ENCODE measurements at regions not wholly inside any gene's neighbourhood (a gene's known extent, or its start where the extent isn't known, plus 50 kb on each side); places are given as distances from the start of the nearest gene placed in this dataset.

GRCh38 chr1:228802386-228803220, 67.3 kb downstream of the RHOU start:
- Histone ChIP-seq H3K27ac (no peak overlapping the region), H3K4me1 (no peaks in the 10 kb centered on the region), H3K4me3 (ENCODE audit: low read depth, low read length) (no peak overlapping the region), H3K9me3 (ENCODE audit: control insufficient read depth, low read length) (no peaks in the 10 kb centered on the region), H3K4me2 (ENCODE audit: low read length) (no peak overlapping the region), H2AFZ (no peak overlapping the region), H3K9ac (no peak overlapping the region), H3K36me3 (ENCODE audit: control insufficient read depth, insufficient read depth, low read length) (no peaks in the 10 kb centered on the region), H3K27me3 (ENCODE audit: control insufficient read depth, insufficient read depth, low read length) (no peaks in the 10 kb centered on the region), H3K79me2 (no peaks in the 10 kb centered on the region)
- TF ChIP-seq CTCF (IDR thresholded peaks at IDR 0.05), result no peak

DNA sequence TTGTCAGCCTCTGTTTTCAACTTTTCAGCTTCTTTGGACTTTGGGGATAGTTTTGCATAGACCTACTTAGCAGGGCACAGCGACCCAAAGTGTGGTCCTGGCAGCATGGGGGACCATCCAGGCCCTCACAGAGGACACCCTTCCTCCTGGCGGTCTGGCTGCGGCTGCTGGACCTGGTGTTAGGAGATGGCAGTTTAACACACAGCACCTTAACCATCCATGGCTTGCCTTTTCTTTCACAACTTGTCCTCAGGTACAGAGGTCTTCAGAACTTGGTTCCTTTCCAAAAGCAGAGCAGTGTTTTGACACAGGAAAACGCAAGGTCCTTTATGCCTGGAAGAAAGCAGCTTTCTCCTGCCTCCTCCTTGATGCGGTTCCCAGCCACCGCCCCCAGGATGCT, 68.1 kb downstream of the RHOU start:
- Histone ChIP-seq H2AFZ (no peak overlapping the region), H3K4me1 (no peaks in the 10 kb centered on the region), H3K79me2 (no peaks in the 10 kb centered on the region), H3K4me3 (ENCODE audit: low read depth, low read length) (no peak overlapping the region), H3K9ac (no peak overlapping the region), H3K36me3 (ENCODE audit: control insufficient read depth, insufficient read depth, low read length) (no peaks in the 10 kb centered on the region), H3K27ac (no peak overlapping the region), H3K9me3 (ENCODE audit: control insufficient read depth, low read length) (no peaks in the 10 kb centered on the region), H3K27me3 (ENCODE audit: control insufficient read depth, insufficient read depth, low read length) (no peaks in the 10 kb centered on the region), H3K4me2 (ENCODE audit: low read length) (no peak overlapping the region)
- no peak for TF ChIP-seq CTCF (IDR thresholded peaks at IDR 0.05)

DNA sequence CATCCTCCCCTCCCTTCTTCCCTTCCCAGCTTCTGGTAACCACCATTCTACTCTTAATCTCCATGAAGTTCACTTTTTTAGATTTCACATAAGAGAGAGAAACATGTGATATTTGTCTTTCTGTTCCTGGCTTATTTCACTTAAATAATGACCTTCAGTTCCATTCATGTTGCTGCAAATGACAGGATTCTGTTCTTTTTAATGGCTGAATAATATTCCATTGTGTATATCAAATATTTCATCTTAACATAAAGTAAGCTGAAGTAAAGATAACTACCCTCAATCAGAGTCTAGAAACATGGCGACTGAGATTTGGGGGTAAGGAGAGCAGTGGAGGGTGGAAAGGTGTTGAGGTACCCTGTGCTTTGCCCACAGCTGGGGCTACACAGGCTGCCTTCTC, 68.9 kb downstream of the RHOU start:
- no peaks in the 10 kb centered on the region for H3K9me3 ChIP-seq (ENCODE audit: control insufficient read depth, low read length)
- no peaks in the 10 kb centered on the region for H3K36me3 ChIP-seq (ENCODE audit: control insufficient read depth, insufficient read depth, low read length)
- H3K4me1 ChIP-seq, result no peaks in the 10 kb centered on the region
- no peak overlapping the region for H3K4me3 ChIP-seq (ENCODE audit: low read depth, low read length)
- no peak overlapping the region for H2AFZ ChIP-seq
- H3K27me3 ChIP-seq (ENCODE audit: control insufficient read depth, insufficient read depth, low read length), result no peaks in the 10 kb centered on the region
- H3K9ac ChIP-seq, result no peak overlapping the region
- no peak overlapping the region for H3K27ac ChIP-seq
- H3K4me2 ChIP-seq (ENCODE audit: low read length), result no peak overlapping the region
- no peaks in the 10 kb centered on the region for H3K79me2 ChIP-seq
- TF ChIP-seq CTCF (IDR thresholded peaks at IDR 0.05), result no peak

DNA sequence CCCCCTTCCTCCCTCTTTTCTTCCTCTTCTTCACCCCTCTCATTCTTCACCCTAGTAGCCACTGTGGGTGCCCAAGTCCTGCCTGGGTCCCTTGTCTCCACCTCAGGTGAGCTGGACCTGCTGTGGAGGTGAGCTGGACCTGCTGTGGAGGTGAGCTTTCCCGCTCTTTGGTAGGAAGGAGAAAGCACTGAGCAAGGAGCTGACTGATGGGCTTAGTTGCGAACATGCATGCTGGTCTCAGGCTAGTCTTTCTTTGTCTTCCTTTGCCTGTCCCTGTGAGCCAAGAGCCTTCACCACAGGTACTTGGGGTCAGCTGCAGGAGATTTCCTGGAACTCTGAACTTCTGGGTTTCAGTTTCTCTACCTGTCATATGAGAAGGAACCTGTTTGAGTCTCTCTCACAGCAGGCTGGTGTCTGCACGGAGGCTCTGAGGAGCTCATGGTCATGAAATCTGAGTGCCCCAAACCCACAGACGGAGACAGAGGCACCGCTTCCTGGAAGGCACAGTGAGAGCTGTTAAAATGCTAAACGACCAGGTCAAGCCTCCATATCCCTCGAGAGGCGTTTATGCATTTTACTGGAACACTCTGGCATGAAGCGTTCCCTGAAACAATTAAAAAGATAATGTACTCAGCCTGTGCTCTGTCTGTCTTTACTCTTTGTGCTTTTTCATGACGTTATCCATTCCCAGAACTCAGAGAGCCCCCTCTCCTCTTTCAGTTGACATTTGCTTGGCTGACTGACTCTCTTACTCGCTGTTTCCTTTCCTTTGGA, 69.5 kb downstream of the RHOU start:
- H3K4me3 ChIP-seq (ENCODE audit: low read depth, low read length), result no peak overlapping the region
- no peaks in the 10 kb centered on the region for H3K79me2 ChIP-seq
- H3K4me1 ChIP-seq, result no peaks in the 10 kb centered on the region
- no peak overlapping the region for H3K4me2 ChIP-seq (ENCODE audit: low read length)
- no peak overlapping the region for H3K27ac ChIP-seq
- no peaks in the 10 kb centered on the region for H3K27me3 ChIP-seq (ENCODE audit: control insufficient read depth, insufficient read depth, low read length)
- no peaks in the 10 kb centered on the region for H3K9me3 ChIP-seq (ENCODE audit: control insufficient read depth, low read length)
- no peak for TF ChIP-seq CTCF (IDR thresholded peaks at IDR 0.05)
- H2AFZ ChIP-seq, result no peak overlapping the region
- no peak overlapping the region for H3K9ac ChIP-seq
- H3K36me3 ChIP-seq (ENCODE audit: control insufficient read depth, insufficient read depth, low read length), result no peaks in the 10 kb centered on the region

Measured in parathyroid adenoma (tissue), 2 donors.